ENCODE measurements at regions not wholly inside any gene's neighbourhood (a gene's known extent, or its start where the extent isn't known, plus 50 kb on each side); places are given as distances from the start of the nearest gene placed in this dataset.

GRCh38 chr2:7419186-7419585 is 502.0 kb downstream of the RNF144A start:
- H3K4me2 ChIP-seq, result no peak overlapping the region
- H3K9ac ChIP-seq, result no peak overlapping the region
- H3K36me3 ChIP-seq (ENCODE audit: insufficient read depth), result no peaks in the 10 kb centered on the region
- no peak for TF ChIP-seq CTCF (conservative IDR thresholded peaks at IDR 0.05; ENCODE audit: low read depth, low read length)
- H2AFZ ChIP-seq (ENCODE audit: low read depth), result no peak overlapping the region
- no peaks in the 10 kb centered on the region for H3K4me1 ChIP-seq (ENCODE audit: low read depth, poor library complexity, severe bottlenecking)
- H4K20me1 ChIP-seq (ENCODE audit: insufficient read depth), result no peaks in the 10 kb centered on the region
- no peak overlapping the region for H3K4me3 ChIP-seq (IDR thresholded peaks at IDR 0.05; ENCODE audit: insufficient read depth, low read depth, low read length)
- no peaks in the 10 kb centered on the region for H3K79me2 ChIP-seq (ENCODE audit: insufficient read depth, low read depth)
- H3K27me3 ChIP-seq (ENCODE audit: insufficient read depth, low read depth), result no peaks in the 10 kb centered on the region
- no peak overlapping the region for H3K27ac ChIP-seq

- Histone ChIP-seq H3K27me3 (ENCODE audit: insufficient read depth, low read depth) (no peaks in the 10 kb centered on the region), H3K4me3 (IDR thresholded peaks at IDR 0.05; ENCODE audit: insufficient read depth, low read depth, low read length) (no peak overlapping the region), H3K4me1 (ENCODE audit: low read depth, poor library complexity, severe bottlenecking) (no peaks in the 10 kb centered on the region), H2AFZ (ENCODE audit: low read depth) (no peak overlapping the region), H3K36me3 (ENCODE audit: insufficient read depth) (no peaks in the 10 kb centered on the region), H4K20me1 (ENCODE audit: insufficient read depth) (no peaks in the 10 kb centered on the region), H3K4me2 (no peak overlapping the region), H3K9ac (no peak overlapping the region), H3K27ac (no peak overlapping the region), H3K79me2 (ENCODE audit: insufficient read depth, low read depth) (no peaks in the 10 kb centered on the region)
- TF ChIP-seq CTCF (conservative IDR thresholded peaks at IDR 0.05; ENCODE audit: low read depth, low read length), result no peak
Observed at GRCh38 chr2:7419814-7420311, 502.7 kb downstream of the RNF144A start.

- Histone ChIP-seq H3K4me3 (IDR thresholded peaks at IDR 0.05; ENCODE audit: insufficient read depth, low read depth, low read length) (no peak overlapping the region), H3K79me2 (ENCODE audit: insufficient read depth, low read depth) (no peaks in the 10 kb centered on the region)
Observed at GRCh38 chr2:7420530-7420929, 503.3 kb downstream of the RNF144A start.

DNA sequence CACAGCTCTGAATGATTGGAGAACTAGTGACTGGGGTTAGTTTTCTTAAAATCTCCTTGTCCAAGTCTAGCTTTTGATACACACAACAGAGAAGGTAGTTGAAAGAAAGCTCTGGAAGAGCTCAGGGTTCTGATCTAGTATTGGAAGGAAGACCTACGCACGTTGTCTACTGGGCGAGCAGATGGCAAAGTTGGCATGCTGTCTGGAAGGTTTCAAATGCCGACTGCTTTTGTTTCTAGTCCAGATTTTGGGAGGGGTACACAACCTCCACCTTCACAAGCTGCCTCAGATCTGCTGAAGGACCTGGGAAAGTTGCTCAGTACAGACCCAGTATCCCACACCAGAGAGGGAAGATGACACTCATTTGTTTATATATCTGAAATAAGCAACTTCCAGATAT is 507.3 kb downstream of the RNF144A start:
- no peaks in the 10 kb centered on the region for H3K79me2 ChIP-seq (ENCODE audit: insufficient read depth, low read depth)
- no peak overlapping the region for H3K27ac ChIP-seq
- no peaks in the 10 kb centered on the region for H3K36me3 ChIP-seq (ENCODE audit: insufficient read depth)
- H3K9ac ChIP-seq, result no peak overlapping the region
- no peak overlapping the region for H2AFZ ChIP-seq (ENCODE audit: low read depth)
- no peak for TF ChIP-seq CTCF (conservative IDR thresholded peaks at IDR 0.05; ENCODE audit: low read depth, low read length)
- H3K27me3 ChIP-seq (ENCODE audit: insufficient read depth, low read depth), result no peaks in the 10 kb centered on the region
- no peaks in the 10 kb centered on the region for H3K4me1 ChIP-seq (ENCODE audit: low read depth, poor library complexity, severe bottlenecking)
- H3K4me2 ChIP-seq, result no peak overlapping the region
- H4K20me1 ChIP-seq (ENCODE audit: insufficient read depth), result no peaks in the 10 kb centered on the region
- H3K4me3 ChIP-seq (IDR thresholded peaks at IDR 0.05; ENCODE audit: insufficient read depth, low read depth, low read length), result no peak overlapping the region

More at GRCh38 chr2:7420530-7420929, 503.3 kb downstream of the RNF144A start:
- Histone ChIP-seq H3K27me3 (ENCODE audit: insufficient read depth, low read depth) (no peaks in the 10 kb centered on the region), H3K4me1 (ENCODE audit: low read depth, poor library complexity, severe bottlenecking) (no peaks in the 10 kb centered on the region), H3K9ac (no peak overlapping the region), H2AFZ (ENCODE audit: low read depth) (no peak overlapping the region), H3K4me2 (no peak overlapping the region), H3K27ac (no peak overlapping the region), H3K36me3 (ENCODE audit: insufficient read depth) (no peaks in the 10 kb centered on the region), H4K20me1 (ENCODE audit: insufficient read depth) (no peaks in the 10 kb centered on the region)
- no peak for TF ChIP-seq CTCF (conservative IDR thresholded peaks at IDR 0.05; ENCODE audit: low read depth, low read length)

All from KMS-11 (cell line).